SK-N-SH treated with all-trans-retinoic acid at 6 μM for 48 hours (cell line): ENCODE measurements at regions not wholly inside any gene's neighbourhood (a gene's known extent, or its start where the extent isn't known, plus 50 kb on each side); places are given as distances from the start of the nearest gene placed in this dataset.

Experiments used
- ARNTL ChIP-seq: fragments of 450-650 bp; formaldehyde crosslinking; IDR thresholded peaks from 2 replicates; pipeline ENCODE4 v1.5.0; 2020; ENCODE audit warnings: low read depth, mild to moderate bottlenecking, moderate library complexity, borderline replicate concordance
- CREB5 ChIP-seq: fragments of 250-450 bp; sonication (Bioruptor Pico); IDR thresholded peaks from 2 replicates; pipeline ENCODE4 v1.5.1; 2020; ENCODE audit warnings: low read depth, mild to moderate bottlenecking, moderate library complexity
- CSDC2 ChIP-seq: fragments of 250-450 bp; sonication (Bioruptor Pico); IDR thresholded peaks from 2 replicates; pipeline ENCODE4 v1.5.0; 2020; ENCODE audit warnings: mild to moderate bottlenecking, moderate library complexity
- GLIS3 ChIP-seq: fragments of 250-450 bp; sonication (Bioruptor Pico); IDR thresholded peaks from 2 replicates; pipeline ENCODE4 v1.5.0; 2020; ENCODE audit warnings: mild to moderate bottlenecking, moderate library complexity
- ISL1 ChIP-seq: fragments of 250-450 bp; sonication (Bioruptor Pico); IDR thresholded peaks from 2 replicates; pipeline ENCODE4 v2.1.2; 2022; ENCODE audit warnings: mild to moderate bottlenecking, moderate library complexity
- PATZ1 ChIP-seq: fragments of 250-450 bp; sonication (Bioruptor Pico); IDR thresholded peaks from 2 replicates; pipeline ENCODE4 v1.8.0; 2020; ENCODE audit warnings: mild to moderate bottlenecking, moderate library complexity, borderline replicate concordance
- POU6F1 ChIP-seq: fragments of 250-450 bp; sonication (Bioruptor Pico); IDR thresholded peaks from 2 replicates; pipeline ENCODE4 v1.8.0; 2021; ENCODE audit warnings: low read depth, mild to moderate bottlenecking, moderate library complexity, borderline replicate concordance
- PPARA ChIP-seq: fragments of 250-450 bp; sonication (Bioruptor Pico); IDR thresholded peaks from 2 replicates; pipeline ENCODE4 v1.5.0; 2020; ENCODE audit warnings: mild to moderate bottlenecking, borderline replicate concordance
- RARB ChIP-seq: fragments of 250-450 bp; sonication (Bioruptor Pico); IDR thresholded peaks from 2 replicates; pipeline ENCODE4 v1.8.0; 2021; ENCODE audit warnings: mild to moderate bottlenecking, moderate library complexity
- TCF4 ChIP-seq: fragments of 250-450 bp; sonication (Bioruptor Pico); IDR thresholded peaks from 2 replicates; pipeline ENCODE4 v1.8.0; 2021; ENCODE audit warnings: mild to moderate bottlenecking, moderate library complexity, borderline replicate concordance
- TSHZ2 ChIP-seq: fragments of 250-450 bp; sonication (Bioruptor Pico); IDR thresholded peaks from 2 replicates; pipeline ENCODE4 v1.5.0; 2020; ENCODE audit warnings: mild to moderate bottlenecking, moderate library complexity
- ZC3H10 ChIP-seq: fragments of 250-450 bp; sonication (Bioruptor Pico); IDR thresholded peaks from 2 replicates; pipeline ENCODE4 v1.5.1; 2021; ENCODE audit warnings: mild to moderate bottlenecking, moderate library complexity
- ZFP30 ChIP-seq: fragments of 450-650 bp; formaldehyde crosslinking; IDR thresholded peaks from 2 replicates; pipeline ENCODE4 v1.5.0; 2022; ENCODE audit warnings: mild to moderate bottlenecking, moderate library complexity
- ZNF8 ChIP-seq: fragments of 450-650 bp; formaldehyde crosslinking; IDR thresholded peaks from 2 replicates; pipeline ENCODE4 v1.5.0; 2020; ENCODE audit warnings: mild to moderate bottlenecking, moderate library complexity

- TF ChIP-seq PATZ1 (CRISPR knock-in tag), result no peak
- TF ChIP-seq TCF4 (CRISPR knock-in tag), result no peak
- no peak for TF ChIP-seq ZC3H10 (CRISPR knock-in tag)
- TF ChIP-seq RARB (CRISPR knock-in tag), result no peak
- no peak for TF ChIP-seq ZNF8
- no peak for TF ChIP-seq ZFP30 (CRISPR knock-in tag)
- TF ChIP-seq POU6F1 (CRISPR knock-in tag), result no peak
- no peak for TF ChIP-seq TSHZ2 (CRISPR knock-in tag)
- TF ChIP-seq PPARA, result no peak
- no peak for TF ChIP-seq ARNTL (CRISPR knock-in tag)
- no peak for TF ChIP-seq CSDC2 (CRISPR knock-in tag)
- TF ChIP-seq CREB5 (CRISPR knock-in tag), result no peak
- no peak for TF ChIP-seq GLIS3 (CRISPR knock-in tag)
- TF ChIP-seq ISL1 (CRISPR knock-in tag), result no peak
Observed at GRCh38 chr21:18831942-18832676, 428.5 kb upstream of the TMPRSS15 start.
